Mucosa of rectum (tissue), 2 donors: ENCODE measurements at regions not wholly inside any gene's neighbourhood (a gene's known extent, or its start where the extent isn't known, plus 50 kb on each side); places are given as distances from the start of the nearest gene placed in this dataset.

Experiments used
- H3K27ac ChIP-seq, 2 donors: one replicate each; pipeline ENCODE4 v1.7.0; 2013; ENCODE audit warnings: inconsistent platforms in 2 of 2, low read depth in 2 of 2, low read length in 2 of 2
- H3K27me3 ChIP-seq, 2 donors: one replicate each; pipeline ENCODE4 v1.7.0; 2013; ENCODE audit warnings: low read length in 2 of 2; ENCODE audit not compliant: control insufficient read depth in 2 of 2, insufficient read depth in 2 of 2
- H3K36me3 ChIP-seq, 2 donors: one replicate each; pipeline ENCODE4 v1.7.0; 2013; ENCODE audit warnings: low read length in 2 of 2; ENCODE audit not compliant: control insufficient read depth in 2 of 2, insufficient read depth in 2 of 2
- H3K4me1 ChIP-seq, 2 donors: one replicate each; pipeline ENCODE4 v1.7.0; 2013; ENCODE audit warnings: low read length in 2 of 2, mild to moderate bottlenecking in 1 of 2; ENCODE audit not compliant: control insufficient read depth in 2 of 2, insufficient read depth in 2 of 2
- H3K4me3 ChIP-seq, 2 donors: one replicate each; pipeline ENCODE4 v1.7.0; 2013; ENCODE audit warnings: low read length in 2 of 2
- H3K9ac ChIP-seq, 2 donors: one replicate each; pipeline ENCODE4 v1.7.0; 2013; ENCODE audit warnings: low read length in 2 of 2, low read depth in 1 of 2, mild to moderate bottlenecking in 1 of 2
- H3K9me3 ChIP-seq, 2 donors: one replicate each; pipeline ENCODE4 v1.7.0; 2013; ENCODE audit warnings: low read length in 2 of 2; ENCODE audit not compliant: control insufficient read depth in 2 of 2
- donor health status: healthy.
- donor health status: Normal muscosa, but diverticular disease.

GRCh38 chr3:1774597-1774996 is 324.1 kb upstream of the CNTN4 start:
- no peaks in the 10 kb centered on the region for H3K27me3 ChIP-seq
- H3K9me3 ChIP-seq, result no peaks in the 10 kb centered on the region
- no peak overlapping the region for H3K27ac ChIP-seq
- H3K4me3 ChIP-seq, result no peak overlapping the region
- no peak overlapping the region for H3K9ac ChIP-seq
- H3K4me1 ChIP-seq, result no peaks in the 10 kb centered on the region
- no peaks in the 10 kb centered on the region for H3K36me3 ChIP-seq

- Histone ChIP-seq H3K4me3 (no peak overlapping the region), H3K9ac (no peak overlapping the region), H3K27ac (no peak overlapping the region), H3K4me1 (no peaks in the 10 kb centered on the region), H3K27me3 (no peaks in the 10 kb centered on the region), H3K36me3 (no peaks in the 10 kb centered on the region), H3K9me3 (no peaks in the 10 kb centered on the region)
These were observed 323.3 kb upstream of the CNTN4 start for GRCh38 chr3:1775321-1775720.

- Histone ChIP-seq H3K27me3 (no peaks in the 10 kb centered on the region), H3K4me1 (no peaks in the 10 kb centered on the region), H3K9ac (no peak overlapping the region), H3K9me3 (no peaks in the 10 kb centered on the region), H3K27ac (no peak overlapping the region), H3K36me3 (no peaks in the 10 kb centered on the region), H3K4me3 (no peak overlapping the region)
These were observed 314.7 kb upstream of the CNTN4 start for GRCh38 chr3:1783995-1784394.

DNA sequence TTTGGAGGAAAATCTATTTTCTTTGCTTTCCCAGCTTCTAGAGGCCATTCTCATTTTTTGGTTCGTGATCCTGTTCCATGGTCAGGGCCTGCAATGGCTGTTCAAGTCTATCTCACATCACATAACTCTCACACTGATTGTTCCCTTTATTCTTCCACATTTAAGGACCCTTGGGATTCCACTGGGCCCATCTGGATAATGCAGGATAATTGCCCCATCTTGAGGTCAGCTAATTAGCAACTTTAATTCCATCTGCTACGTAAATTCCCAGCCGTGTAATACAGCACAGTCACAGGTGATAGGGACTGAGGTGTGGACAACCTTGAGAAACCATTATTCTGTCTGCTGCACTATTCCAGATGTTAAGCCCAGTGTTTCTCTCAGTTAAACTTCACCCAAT is 311.6 kb upstream of the CNTN4 start:
- H3K9ac ChIP-seq, result no peak overlapping the region
- no peak overlapping the region for H3K4me3 ChIP-seq
- no peak overlapping the region for H3K27ac ChIP-seq
- H3K27me3 ChIP-seq, result no peaks in the 10 kb centered on the region
- no peaks in the 10 kb centered on the region for H3K36me3 ChIP-seq
- no peaks in the 10 kb centered on the region for H3K9me3 ChIP-seq
- no peaks in the 10 kb centered on the region for H3K4me1 ChIP-seq

GRCh38 chr3:1792466-1792865 is 306.2 kb upstream of the CNTN4 start:
- Histone ChIP-seq H3K27ac (no peak overlapping the region), H3K9ac (no peak overlapping the region), H3K4me3 (no peak overlapping the region), H3K4me1 (no peaks in the 10 kb centered on the region), H3K36me3 (no peaks in the 10 kb centered on the region), H3K9me3 (no peaks in the 10 kb centered on the region), H3K27me3 (no peaks in the 10 kb centered on the region)

- H3K9me3 ChIP-seq, result no peaks in the 10 kb centered on the region
- no peak overlapping the region for H3K9ac ChIP-seq
- no peaks in the 10 kb centered on the region for H3K27me3 ChIP-seq
- no peak overlapping the region for H3K4me3 ChIP-seq
- no peaks in the 10 kb centered on the region for H3K4me1 ChIP-seq
- no peaks in the 10 kb centered on the region for H3K36me3 ChIP-seq
- H3K27ac ChIP-seq, result no peak overlapping the region
These were observed 299.8 kb upstream of the CNTN4 start for GRCh38 chr3:1798711-1799405.

DNA sequence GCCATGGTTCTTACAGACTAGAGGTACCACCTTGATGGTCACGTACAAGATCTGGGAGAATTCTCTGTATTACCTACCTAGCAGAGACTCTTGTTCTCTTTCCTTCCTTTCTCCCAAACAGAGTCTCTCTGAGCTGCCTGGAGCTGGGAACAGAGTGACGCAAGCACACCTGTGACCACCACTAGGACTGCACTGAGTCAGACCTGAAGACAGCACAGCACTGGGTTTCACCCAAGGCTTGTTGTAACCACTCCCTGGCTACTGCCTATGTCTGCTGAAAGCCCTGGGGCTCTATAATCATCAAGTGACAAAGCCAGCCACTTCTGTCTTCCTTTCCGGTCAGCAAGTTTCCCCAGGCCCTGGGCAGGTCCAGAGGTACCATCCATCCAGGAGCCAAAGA is 293.3 kb upstream of the CNTN4 start:
- no peaks in the 10 kb centered on the region for H3K27me3 ChIP-seq
- H3K27ac ChIP-seq, result no peak overlapping the region
- no peaks in the 10 kb centered on the region for H3K4me1 ChIP-seq
- no peaks in the 10 kb centered on the region for H3K36me3 ChIP-seq
- peaks cover 0 to 4% of the 10 kb centered on the region in 2 donors for H3K9me3 ChIP-seq
- H3K4me3 ChIP-seq, result no peak overlapping the region
- H3K9ac ChIP-seq, result no peak overlapping the region

DNA sequence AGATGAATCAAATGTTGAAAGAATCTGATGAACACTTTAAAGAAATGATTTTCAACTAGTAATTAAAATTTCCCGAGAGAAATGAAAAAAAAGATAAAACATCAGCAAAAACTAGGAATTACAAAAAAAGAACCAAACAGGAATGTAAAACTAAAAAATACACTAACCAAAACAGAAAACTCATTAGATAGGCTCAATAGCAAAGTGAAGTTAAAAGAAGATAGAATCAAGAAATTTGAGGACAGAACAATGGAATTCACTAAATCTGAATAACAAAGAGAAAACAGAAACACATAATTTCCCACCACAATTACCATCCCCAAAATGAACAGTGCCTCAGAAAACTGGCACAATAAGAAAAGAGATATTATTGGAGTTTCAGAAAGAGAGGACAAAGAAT is 290.1 kb upstream of the CNTN4 start:
- H3K4me3 ChIP-seq, result no peak overlapping the region
- H3K36me3 ChIP-seq, result no peaks in the 10 kb centered on the region
- H3K9ac ChIP-seq, result no peak overlapping the region
- H3K9me3 ChIP-seq, result peaks cover 0 to 4% of the 10 kb centered on the region in 2 donors
- no peak overlapping the region for H3K27ac ChIP-seq
- no peaks in the 10 kb centered on the region for H3K27me3 ChIP-seq
- H3K4me1 ChIP-seq, result no peaks in the 10 kb centered on the region

DNA sequence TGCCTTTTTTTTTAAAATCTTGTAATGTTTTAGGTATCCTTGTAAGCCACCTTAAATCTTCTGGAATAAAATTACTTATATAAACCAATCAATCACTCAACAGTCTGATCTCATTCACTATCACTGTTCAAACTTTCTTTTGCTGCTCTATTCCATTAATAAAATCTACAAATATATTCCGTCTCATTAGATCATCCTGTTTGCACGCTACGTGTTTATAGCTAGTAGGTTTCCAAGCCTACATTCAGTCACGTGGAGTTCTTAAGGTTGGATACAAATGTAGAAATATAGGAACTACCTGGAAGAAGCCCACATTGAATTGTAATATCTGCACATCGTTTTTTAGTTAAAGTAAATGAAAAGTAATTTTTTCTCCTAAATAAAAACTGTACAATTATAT is 274.8 kb upstream of the CNTN4 start:
- H3K27ac ChIP-seq, result no peak overlapping the region
- no peaks in the 10 kb centered on the region for H3K4me1 ChIP-seq
- H3K36me3 ChIP-seq, result no peaks in the 10 kb centered on the region
- H3K27me3 ChIP-seq, result no peaks in the 10 kb centered on the region
- H3K9me3 ChIP-seq, result no peaks in the 10 kb centered on the region
- H3K4me3 ChIP-seq, result no peak overlapping the region
- H3K9ac ChIP-seq, result no peak overlapping the region

- Histone ChIP-seq H3K4me3 (no peak overlapping the region), H3K9me3 (no peaks in the 10 kb centered on the region), H3K36me3 (no peaks in the 10 kb centered on the region), H3K27me3 (no peaks in the 10 kb centered on the region), H3K4me1 (no peaks in the 10 kb centered on the region), H3K27ac (no peak overlapping the region), H3K9ac (no peak overlapping the region)
These were observed 274.3 kb upstream of the CNTN4 start for GRCh38 chr3:1824359-1824758.

DNA sequence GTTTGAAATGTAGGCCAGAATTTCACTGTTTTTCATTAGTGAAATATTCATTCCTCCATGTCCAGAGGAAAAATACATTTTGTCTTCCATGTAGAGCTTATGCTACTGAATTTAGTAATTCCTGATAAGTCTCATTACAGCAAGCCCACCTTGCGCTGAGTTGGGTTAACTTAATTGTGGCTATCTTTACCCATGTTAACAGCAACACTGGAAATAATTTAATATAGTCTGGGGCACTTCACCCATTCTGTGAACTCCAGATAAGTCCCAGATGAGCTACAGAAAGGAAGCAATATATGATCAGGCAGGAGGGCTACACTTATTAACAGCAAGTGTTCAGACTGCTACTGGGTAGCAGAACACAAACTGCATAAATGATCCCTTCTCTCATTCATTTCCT is 270.1 kb upstream of the CNTN4 start:
- Histone ChIP-seq H3K4me3 (no peak overlapping the region), H3K9me3 (no peaks in the 10 kb centered on the region), H3K4me1 (no peaks in the 10 kb centered on the region), H3K27me3 (no peaks in the 10 kb centered on the region), H3K9ac (no peak overlapping the region), H3K36me3 (no peaks in the 10 kb centered on the region), H3K27ac (no peak overlapping the region)
